ENCODE measurements at regions not wholly inside any gene's neighbourhood (a gene's known extent, or its start where the extent isn't known, plus 50 kb on each side); places are given as distances from the start of the nearest gene placed in this dataset. TPM values are rescaled to one million over a fixed set of nuclear protein-coding genes. Genes with fewer than 3 reads are reported as not detected.

DNA sequence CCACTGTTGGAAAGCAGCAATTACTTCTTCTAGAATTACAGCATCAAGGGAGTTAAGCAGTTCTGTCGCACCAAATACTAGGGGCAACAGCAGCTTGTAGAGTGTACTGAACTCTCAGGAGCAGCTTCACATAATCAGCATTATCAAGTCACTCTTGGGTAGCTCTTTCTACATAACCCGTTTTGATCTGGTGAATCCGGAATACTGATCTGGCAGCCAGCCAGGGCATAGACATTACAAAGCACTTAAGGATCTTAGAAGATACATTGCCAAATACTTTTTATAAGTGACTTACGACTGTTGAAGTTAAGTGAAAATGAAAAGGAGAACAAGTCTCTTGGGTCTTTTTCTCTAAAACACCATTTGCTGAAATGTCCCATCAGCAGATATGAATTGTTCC, 73.2 kb upstream of the NETO1 start:
- H3K27ac ChIP-seq (ENCODE audit: low read depth, low read length), result no peak overlapping the region
- no peak overlapping the region for H3K4me3 ChIP-seq (ENCODE audit: low read depth, low read length)
- no peak for DNase-seq (ENCODE audit: low read depth, low spot score)
- POLR2A ChIA-PET, result no interaction called here
- H3K9me3 ChIP-seq (ENCODE audit: control insufficient read depth, insufficient read depth, low read length), result peaks cover 3% of the 10 kb centered on the region; the same call in 1 of the 2 replicates
- no peaks in the 10 kb centered on the region for H3K27me3 ChIP-seq (ENCODE audit: control insufficient read depth, insufficient read depth, low read length)
- TF ChIP-seq, protein P1, sequence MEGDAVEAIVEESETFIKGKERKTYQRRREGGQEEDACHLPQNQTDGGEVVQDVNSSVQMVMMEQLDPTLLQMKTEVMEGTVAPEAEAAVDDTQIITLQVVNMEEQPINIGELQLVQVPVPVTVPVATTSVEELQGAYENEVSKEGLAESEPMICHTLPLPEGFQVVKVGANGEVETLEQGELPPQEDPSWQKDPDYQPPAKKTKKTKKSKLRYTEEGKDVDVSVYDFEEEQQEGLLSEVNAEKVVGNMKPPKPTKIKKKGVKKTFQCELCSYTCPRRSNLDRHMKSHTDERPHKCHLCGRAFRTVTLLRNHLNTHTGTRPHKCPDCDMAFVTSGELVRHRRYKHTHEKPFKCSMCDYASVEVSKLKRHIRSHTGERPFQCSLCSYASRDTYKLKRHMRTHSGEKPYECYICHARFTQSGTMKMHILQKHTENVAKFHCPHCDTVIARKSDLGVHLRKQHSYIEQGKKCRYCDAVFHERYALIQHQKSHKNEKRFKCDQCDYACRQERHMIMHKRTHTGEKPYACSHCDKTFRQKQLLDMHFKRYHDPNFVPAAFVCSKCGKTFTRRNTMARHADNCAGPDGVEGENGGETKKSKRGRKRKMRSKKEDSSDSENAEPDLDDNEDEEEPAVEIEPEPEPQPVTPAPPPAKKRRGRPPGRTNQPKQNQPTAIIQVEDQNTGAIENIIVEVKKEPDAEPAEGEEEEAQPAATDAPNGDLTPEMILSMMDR (IDR thresholded peaks at IDR 0.05; ENCODE audit: low read depth, low read length), result no peak
- CTCF ChIA-PET, result no interaction called here

DNA sequence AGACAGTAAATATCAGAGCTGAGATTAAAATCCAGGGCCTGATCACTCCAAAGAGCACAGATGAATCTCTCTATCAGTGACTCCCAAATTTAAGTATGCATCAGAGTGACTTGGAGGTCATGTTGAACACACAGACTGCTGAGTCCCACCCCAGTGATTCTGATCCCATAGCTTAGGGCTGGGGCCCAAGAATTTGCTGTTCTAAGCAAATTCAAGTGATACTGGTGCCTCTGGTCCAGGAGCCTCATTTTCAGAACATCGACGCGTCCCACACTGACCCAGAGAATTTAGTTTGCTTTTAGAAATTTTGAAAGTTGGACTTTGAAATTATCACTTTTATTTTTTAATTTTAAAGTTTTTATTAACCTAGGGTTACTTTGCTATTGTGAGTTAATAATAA, 72.7 kb upstream of the NETO1 start:
- DNase-seq (ENCODE audit: low read depth, low spot score), result no peak
- Histone ChIP-seq H3K27ac (ENCODE audit: low read depth, low read length) (no peak overlapping the region), H3K9me3 (ENCODE audit: control insufficient read depth, insufficient read depth, low read length) (no peaks in the 10 kb centered on the region; the same call in 1 of the 2 replicates), H3K27me3 (ENCODE audit: control insufficient read depth, insufficient read depth, low read length) (no peaks in the 10 kb centered on the region), H3K4me3 (ENCODE audit: low read depth, low read length) (no peak overlapping the region)
- TF ChIP-seq, protein P1 (IDR thresholded peaks at IDR 0.05; ENCODE audit: low read depth, low read length), result no peak
- ChIA-PET CTCF (no interaction called here), POLR2A (no interaction called here)

DNA sequence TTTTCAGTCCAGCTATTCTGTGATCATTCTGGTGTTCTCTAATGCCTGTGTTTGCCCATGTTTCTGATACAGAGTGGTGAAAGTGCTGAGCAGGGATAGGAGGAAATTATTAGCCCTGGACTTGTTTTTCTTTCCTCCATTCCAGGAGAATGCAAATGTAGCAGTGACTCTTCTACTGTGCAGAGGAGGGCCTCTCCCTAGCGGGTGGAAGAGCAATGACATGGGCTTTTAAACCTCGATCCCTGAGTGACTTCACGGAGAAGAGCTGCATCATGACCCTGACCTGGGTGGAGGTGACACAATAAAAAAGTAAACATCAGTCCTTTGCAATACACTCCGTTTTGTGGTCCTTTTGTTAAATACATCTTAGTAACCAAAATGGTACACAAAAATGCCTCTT, 68.0 kb upstream of the NETO1 start:
- Histone ChIP-seq H3K9me3 (ENCODE audit: control insufficient read depth, insufficient read depth, low read length) (no peaks in the 10 kb centered on the region; the same call in 1 of the 2 replicates), H3K27ac (ENCODE audit: low read depth, low read length) (no peak overlapping the region), H3K27me3 (ENCODE audit: control insufficient read depth, insufficient read depth, low read length) (no peaks in the 10 kb centered on the region), H3K4me3 (ENCODE audit: low read depth, low read length) (no peak overlapping the region)
- CTCF ChIA-PET, result no interaction called here
- POLR2A ChIA-PET, result no interaction called here
- no peak for DNase-seq (ENCODE audit: low read depth, low spot score)
- TF ChIP-seq, protein P1 (IDR thresholded peaks at IDR 0.05; ENCODE audit: low read depth, low read length), result no peak

DNA sequence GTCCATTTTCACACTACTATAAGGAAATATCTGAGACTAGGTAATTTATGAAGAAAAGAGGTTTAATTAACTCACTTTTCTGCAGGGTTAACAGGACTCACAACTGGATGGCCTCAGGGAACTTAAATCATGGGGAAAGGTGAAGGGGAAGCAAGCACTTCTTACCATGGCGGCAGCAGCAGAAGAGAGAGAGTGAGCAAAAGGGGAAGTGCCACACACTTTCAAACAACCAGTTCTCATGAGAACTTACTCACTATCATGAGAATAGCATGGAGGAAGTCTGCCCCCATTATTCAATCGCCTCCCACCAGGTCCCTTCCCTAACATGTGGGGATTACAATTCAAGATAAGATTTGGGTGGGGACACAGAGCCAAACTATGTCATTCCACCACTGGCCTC, 55.1 kb upstream of the NETO1 start:
- CTCF ChIA-PET, result no interaction called here
- TF ChIP-seq, protein P1 (IDR thresholded peaks at IDR 0.05; ENCODE audit: low read depth, low read length), result no peak
- H3K27me3 ChIP-seq (ENCODE audit: control insufficient read depth, insufficient read depth, low read length), result no peaks in the 10 kb centered on the region

More for the DNA sequence above, 55.1 kb upstream of the NETO1 start:
- POLR2A ChIA-PET, result no interaction called here
- no peak overlapping the region for H3K4me3 ChIP-seq (ENCODE audit: low read depth, low read length)
- H3K9me3 ChIP-seq (ENCODE audit: control insufficient read depth, insufficient read depth, low read length), result peaks cover 19% of the 10 kb centered on the region
- no peak for DNase-seq (ENCODE audit: low read depth, low spot score)
- no peak overlapping the region for H3K27ac ChIP-seq (ENCODE audit: low read depth, low read length)

Small RNAs in the stretch of these regions (small RNA-seq; reads per million reads assigned to genes)
- gene RN7SL401P (ENCODE audit: insufficient read length, low read depth), result not detected
